GM10266 (cell line): ENCODE measurements at regions not wholly inside any gene's neighbourhood (a gene's known extent, or its start where the extent isn't known, plus 50 kb on each side); places are given as distances from the start of the nearest gene placed in this dataset.

Source experiments
- DNase-seq: peaks from one replicate; pipeline ENCODE4 v3.0.0; 2012; ENCODE audit errors: extremely low spot score
- CTCF ChIP-seq: IDR thresholded peaks from 2 replicates; pipeline ENCODE4 v1.5.1; 2012; ENCODE audit warnings: mild to moderate bottlenecking, low read depth; ENCODE audit not compliant: control insufficient read depth, insufficient read depth; ENCODE audit errors: missing control alignments

- no peak for TF ChIP-seq CTCF
- DNase-seq = no peak
These were observed 225.7 kb downstream of the TMX3 start for GRCh38 chr18:68489013-68489792.

- no peak for TF ChIP-seq CTCF
- DNase-seq = no peak
These were observed 230.7 kb downstream of the TMX3 start for GRCh38 chr18:68484241-68484640.

- no peak for TF ChIP-seq CTCF
These were observed 232.1 kb downstream of the TMX3 start for GRCh38 chr18:68482815-68483214.

GRCh38 chr18:68480196-68480595, 234.7 kb downstream of the TMX3 start:
- TF ChIP-seq CTCF = no peak
- DNase-seq = no peak

More at GRCh38 chr18:68482815-68483214, 232.1 kb downstream of the TMX3 start:
- DNase-seq = no peak

GRCh38 chr18:68478246-68478645, 236.7 kb downstream of the TMX3 start:
- no peak for TF ChIP-seq CTCF
- no peak for DNase-seq

GRCh38 chr18:68475883-68476282, 239.0 kb downstream of the TMX3 start:
- TF ChIP-seq CTCF = no peak

GRCh38 chr18:68472701-68473295, 242.1 kb downstream of the TMX3 start:
- no peak for DNase-seq
- TF ChIP-seq CTCF = no peak

More at GRCh38 chr18:68475883-68476282, 239.0 kb downstream of the TMX3 start:
- DNase-seq = no peak
